ENCODE measurements at regions not wholly inside any gene's neighbourhood (a gene's known extent, or its start where the extent isn't known, plus 50 kb on each side); places are given as distances from the start of the nearest gene placed in this dataset.

DNA sequence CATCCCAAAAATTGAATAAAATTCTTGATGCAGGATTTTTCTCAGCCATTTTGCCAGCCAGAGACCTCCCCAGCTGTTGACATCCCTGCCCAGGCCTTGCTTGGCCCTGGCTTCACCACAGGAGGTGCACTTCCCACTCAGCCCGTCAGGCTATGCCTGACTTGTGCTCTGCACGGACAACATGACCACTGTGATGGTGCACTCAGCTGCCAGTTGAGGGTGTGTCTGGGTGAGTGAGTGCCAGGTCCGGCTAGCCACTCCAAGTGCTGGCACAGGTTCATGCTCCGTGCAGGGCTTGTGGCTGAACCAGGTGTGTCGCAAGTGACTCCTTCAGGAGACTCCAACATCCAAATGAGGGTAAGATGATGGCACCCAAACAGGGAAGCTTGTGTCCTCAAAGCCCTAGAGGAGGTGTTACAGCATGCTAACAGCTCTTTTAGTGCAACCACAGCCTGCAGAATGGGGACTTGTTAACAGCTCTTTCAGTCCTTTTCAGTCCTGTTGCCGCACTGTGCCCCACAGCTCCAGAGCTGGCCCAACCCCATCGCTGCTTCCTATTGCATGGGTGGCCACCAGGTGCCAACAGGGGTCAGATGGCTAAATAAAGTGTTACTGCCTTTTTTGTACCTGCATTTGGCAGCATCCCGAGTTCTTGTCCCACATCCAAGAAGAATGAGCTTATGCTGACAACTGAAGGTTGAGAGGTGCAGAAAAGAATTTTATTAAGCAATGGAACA, 380.7 kb downstream of the SLITRK5 start:
- Histone ChIP-seq H3K4me1 (replicated peaks; ENCODE audit: insufficient read depth) (no peaks in the 10 kb centered on the region), H3F3A (ENCODE audit: insufficient read depth, low read depth) (no peaks in the 10 kb centered on the region), H3K36me3 (ENCODE audit: low read depth) (no peaks in the 10 kb centered on the region), H3K27ac (no peak overlapping the region), H3K4me3 (no peak overlapping the region), H3K4me2 (no peak overlapping the region), H3K27me3 (ENCODE audit: insufficient read depth, low read depth) (no peaks in the 10 kb centered on the region), H2AFZ (no peak overlapping the region), H3K9me2 (ENCODE audit: insufficient read depth) (no peaks in the 10 kb centered on the region), H3K79me2 (ENCODE audit: low read depth) (no peaks in the 10 kb centered on the region), H4K20me1 (ENCODE audit: insufficient read depth) (no peaks in the 10 kb centered on the region), H3K9me3 (ENCODE audit: insufficient read depth, low read depth) (no peaks in the 10 kb centered on the region)
- TF ChIP-seq CTCF (conservative IDR thresholded peaks at IDR 0.05) (no peak), EZH2 (IDR thresholded peaks at IDR 0.05; ENCODE audit: low read depth) (no peak)
- CTCF ChIA-PET: no interaction called here
- BruUV-seq (replicated peaks): no TSS peak
- DNase-seq: no peak
- intact Hi-C loops (cut with micrococcal nuclease; ENCODE audit: unreplicated experiment): no loop called here
- POLR2A ChIA-PET (ENCODE audit: unreplicated experiment): no interaction called here

DNA sequence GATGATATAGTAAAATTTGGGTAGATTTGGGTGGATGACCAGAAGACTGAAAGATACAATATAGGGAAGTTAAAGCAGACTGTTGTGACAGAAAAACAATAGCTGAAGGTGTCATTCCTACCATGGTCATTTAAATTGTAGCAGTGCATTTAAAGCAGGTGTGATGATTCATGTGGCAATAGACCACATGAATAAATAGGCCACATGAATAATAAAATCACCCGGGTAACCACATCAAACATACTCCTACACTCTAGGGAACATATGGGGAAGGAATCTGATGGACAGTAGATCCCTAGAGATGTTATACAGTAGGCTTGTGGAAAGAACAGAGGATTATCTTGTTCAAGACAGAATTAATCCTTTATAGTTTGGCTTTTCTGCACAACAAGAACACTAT, 392.6 kb downstream of the SLITRK5 start:
- Histone ChIP-seq H3F3A (ENCODE audit: insufficient read depth, low read depth) (no peaks in the 10 kb centered on the region), H3K4me2 (no peak overlapping the region), H3K9me3 (ENCODE audit: insufficient read depth, low read depth) (no peaks in the 10 kb centered on the region), H3K9me2 (ENCODE audit: insufficient read depth) (no peaks in the 10 kb centered on the region), H4K20me1 (ENCODE audit: insufficient read depth) (no peaks in the 10 kb centered on the region), H3K4me3 (no peak overlapping the region), H3K27me3 (ENCODE audit: insufficient read depth, low read depth) (no peaks in the 10 kb centered on the region), H3K4me1 (replicated peaks; ENCODE audit: insufficient read depth) (no peaks in the 10 kb centered on the region), H3K36me3 (ENCODE audit: low read depth) (no peaks in the 10 kb centered on the region), H3K79me2 (ENCODE audit: low read depth) (no peaks in the 10 kb centered on the region), H2AFZ (no peak overlapping the region), H3K27ac (no peak overlapping the region)
- no peak for DNase-seq
- TF ChIP-seq CTCF (conservative IDR thresholded peaks at IDR 0.05) (no peak), EZH2 (IDR thresholded peaks at IDR 0.05; ENCODE audit: low read depth) (no peak)
- ChIA-PET CTCF (no interaction called here), POLR2A (ENCODE audit: unreplicated experiment) (no interaction called here)
- intact Hi-C loops (cut with micrococcal nuclease; ENCODE audit: unreplicated experiment): no loop called here
- no TSS peak for BruUV-seq (replicated peaks)

DNA sequence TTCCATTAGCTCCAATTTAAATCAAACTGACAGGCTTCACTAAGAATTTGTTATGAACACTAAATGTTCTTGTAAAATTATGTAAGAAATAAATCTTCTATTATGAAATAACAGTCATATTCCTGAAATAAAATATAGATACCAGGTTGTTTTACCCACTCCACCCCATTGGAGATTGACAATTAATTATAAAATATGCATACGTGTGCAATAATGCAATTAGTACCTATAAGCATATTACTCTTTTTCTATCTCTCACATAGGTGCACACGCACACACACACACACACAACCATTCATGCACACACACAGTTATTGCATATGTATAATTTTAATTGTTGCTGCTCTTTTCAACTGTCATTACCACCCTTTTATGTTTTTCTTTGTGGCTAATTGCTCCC, 395.7 kb downstream of the SLITRK5 start:
- H3K27me3 ChIP-seq (ENCODE audit: insufficient read depth, low read depth): no peaks in the 10 kb centered on the region
- no peaks in the 10 kb centered on the region for H3F3A ChIP-seq (ENCODE audit: insufficient read depth, low read depth)
- ChIA-PET CTCF (no interaction called here), POLR2A (ENCODE audit: unreplicated experiment) (no interaction called here)
- no peaks in the 10 kb centered on the region for H3K9me3 ChIP-seq (ENCODE audit: insufficient read depth, low read depth)
- no peak for DNase-seq
- H3K9me2 ChIP-seq (ENCODE audit: insufficient read depth): no peaks in the 10 kb centered on the region
- H3K27ac ChIP-seq: no peak overlapping the region
- no peak overlapping the region for H3K4me2 ChIP-seq
- no peaks in the 10 kb centered on the region for H4K20me1 ChIP-seq (ENCODE audit: insufficient read depth)
- H2AFZ ChIP-seq: no peak overlapping the region
- H3K36me3 ChIP-seq (ENCODE audit: low read depth): no peaks in the 10 kb centered on the region
- H3K4me1 ChIP-seq (replicated peaks; ENCODE audit: insufficient read depth): no peaks in the 10 kb centered on the region
- TF ChIP-seq EZH2 (IDR thresholded peaks at IDR 0.05; ENCODE audit: low read depth) (no peak), CTCF (conservative IDR thresholded peaks at IDR 0.05) (no peak)
- BruUV-seq (replicated peaks): no TSS peak
- H3K79me2 ChIP-seq (ENCODE audit: low read depth): no peaks in the 10 kb centered on the region
- intact Hi-C loops (cut with micrococcal nuclease; ENCODE audit: unreplicated experiment): no loop called here
- H3K4me3 ChIP-seq: no peak overlapping the region
